Fibroblast of lung (primary cell): ENCODE measurements at regions not wholly inside any gene's neighbourhood (a gene's known extent, or its start where the extent isn't known, plus 50 kb on each side); places are given as distances from the start of the nearest gene placed in this dataset.

Experiments used
- CTCF ChIP-seq, 2 donors: IDR thresholded peaks in 1 of 2; conservative IDR thresholded peaks in 1 of 2; 1 replicate in 1 of 2; 2 replicates in 1 of 2; pipeline ENCODE4 v1.5.1; 2011 to 2012; ENCODE audit warnings: low read length in 2 of 2, control low read depth in 1 of 2, inconsistent platforms in 1 of 2, low read depth in 1 of 2, mild to moderate bottlenecking in 1 of 2
- EZH2 ChIP-seq: IDR thresholded peaks from 2 replicates; pipeline ENCODE4 v1.5.1; 2012; ENCODE audit warnings: low read length, control low read depth, mild to moderate bottlenecking; ENCODE audit errors: missing control alignments

GRCh38 chr5:111667128-111667736 is 89.8 kb downstream of the NREP start:
- no peak for TF ChIP-seq CTCF (conservative IDR thresholded peaks at IDR 0.05 in 1 of 2, IDR thresholded peaks at IDR 0.05 in 1 of 2; ENCODE audit: low read depth in 1 of 2, low read length in 2 of 2)
- no peak for TF ChIP-seq EZH2
